IMR-90 (cell line): ENCODE measurements at regions not wholly inside any gene's neighbourhood (a gene's known extent, or its start where the extent isn't known, plus 50 kb on each side); places are given as distances from the start of the nearest gene placed in this dataset.

ENCODE experiments used
- CEBPB ChIP-seq: IDR thresholded peaks from 2 replicates; pipeline ENCODE4 v1.6.1; 2012; ENCODE audit warnings: low read depth, low read length, improper control_type of control experiment
- CHD1 ChIP-seq: IDR thresholded peaks from 2 replicates; pipeline ENCODE4 v1.6.1; 2012; ENCODE audit warnings: low read depth, low read length, improper control_type of control experiment
- ELK1 ChIP-seq: fragments of 150-350 bp; IDR thresholded peaks from 2 replicates; pipeline ENCODE4 v1.6.1; 2016; ENCODE audit warnings: low read depth, mild to moderate bottlenecking, low read length, moderate library complexity, borderline replicate concordance
- MAFK ChIP-seq: IDR thresholded peaks from 2 replicates; pipeline ENCODE4 v1.6.1; 2012; ENCODE audit warnings: low read depth, low read length, improper control_type of control experiment
- MXI1 ChIP-seq: IDR thresholded peaks from 2 replicates; pipeline ENCODE4 v1.6.1; 2012; ENCODE audit warnings: low read depth, mild to moderate bottlenecking, low read length, moderate library complexity, borderline replicate concordance
- NFE2L2 ChIP-seq: fragments of 150-350 bp; IDR thresholded peaks from 2 replicates; pipeline ENCODE4 v1.6.1; 2016; ENCODE audit warnings: low read depth, mild to moderate bottlenecking, low read length
- POLR2A ChIP-seq: IDR thresholded peaks from 2 replicates; pipeline ENCODE4 v1.6.1; 2012; ENCODE audit warnings: mild to moderate bottlenecking, low read depth, low read length
- RFX5 ChIP-seq: IDR thresholded peaks from 2 replicates; pipeline ENCODE4 v1.8.0; 2012; ENCODE audit warnings: low read depth, mild to moderate bottlenecking, low read length, moderate library complexity
- TF ChIP-seq, protein P1 (sequence below): conservative IDR thresholded peaks from 2 replicates; pipeline ENCODE4 v1.5.1; 2012; ENCODE audit warnings: mild to moderate bottlenecking, low read depth, low read length, improper control_type of control experiment
- TF ChIP-seq, protein P2 (sequence below): fragments of 150-350 bp; IDR thresholded peaks from 2 replicates; pipeline ENCODE4 v1.6.1; 2017; ENCODE audit warnings: mild to moderate bottlenecking, antibody characterized with exemption, low read length, low read depth

DNA sequence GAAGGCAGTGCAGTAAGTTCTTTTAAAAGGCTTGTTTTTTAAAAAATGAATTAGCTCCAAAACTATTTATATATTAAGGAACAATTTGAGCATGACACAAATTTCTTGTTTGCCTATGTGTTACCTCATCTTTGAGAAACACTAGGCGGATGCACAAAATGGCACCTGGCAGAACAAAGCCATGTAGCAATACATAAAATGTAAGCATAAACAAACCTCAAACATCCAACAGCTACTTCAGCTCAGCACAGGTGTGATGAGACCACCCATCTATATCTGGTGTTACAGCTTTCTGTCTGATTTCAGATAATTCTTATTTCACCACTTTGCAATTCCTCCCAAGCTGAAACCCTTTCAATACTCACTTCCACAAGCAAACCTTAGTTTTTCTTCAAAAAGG lies 221.2 kb upstream of the CNTN6 start:
- TF ChIP-seq, protein P1, sequence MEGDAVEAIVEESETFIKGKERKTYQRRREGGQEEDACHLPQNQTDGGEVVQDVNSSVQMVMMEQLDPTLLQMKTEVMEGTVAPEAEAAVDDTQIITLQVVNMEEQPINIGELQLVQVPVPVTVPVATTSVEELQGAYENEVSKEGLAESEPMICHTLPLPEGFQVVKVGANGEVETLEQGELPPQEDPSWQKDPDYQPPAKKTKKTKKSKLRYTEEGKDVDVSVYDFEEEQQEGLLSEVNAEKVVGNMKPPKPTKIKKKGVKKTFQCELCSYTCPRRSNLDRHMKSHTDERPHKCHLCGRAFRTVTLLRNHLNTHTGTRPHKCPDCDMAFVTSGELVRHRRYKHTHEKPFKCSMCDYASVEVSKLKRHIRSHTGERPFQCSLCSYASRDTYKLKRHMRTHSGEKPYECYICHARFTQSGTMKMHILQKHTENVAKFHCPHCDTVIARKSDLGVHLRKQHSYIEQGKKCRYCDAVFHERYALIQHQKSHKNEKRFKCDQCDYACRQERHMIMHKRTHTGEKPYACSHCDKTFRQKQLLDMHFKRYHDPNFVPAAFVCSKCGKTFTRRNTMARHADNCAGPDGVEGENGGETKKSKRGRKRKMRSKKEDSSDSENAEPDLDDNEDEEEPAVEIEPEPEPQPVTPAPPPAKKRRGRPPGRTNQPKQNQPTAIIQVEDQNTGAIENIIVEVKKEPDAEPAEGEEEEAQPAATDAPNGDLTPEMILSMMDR: no peak
- TF ChIP-seq, protein P2, sequence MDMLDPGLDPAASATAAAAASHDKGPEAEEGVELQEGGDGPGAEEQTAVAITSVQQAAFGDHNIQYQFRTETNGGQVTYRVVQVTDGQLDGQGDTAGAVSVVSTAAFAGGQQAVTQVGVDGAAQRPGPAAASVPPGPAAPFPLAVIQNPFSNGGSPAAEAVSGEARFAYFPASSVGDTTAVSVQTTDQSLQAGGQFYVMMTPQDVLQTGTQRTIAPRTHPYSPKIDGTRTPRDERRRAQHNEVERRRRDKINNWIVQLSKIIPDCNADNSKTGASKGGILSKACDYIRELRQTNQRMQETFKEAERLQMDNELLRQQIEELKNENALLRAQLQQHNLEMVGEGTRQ: no peak
- TF ChIP-seq ELK1: no peak
- no peak for TF ChIP-seq NFE2L2
- no peak for TF ChIP-seq CHD1
- no peak for TF ChIP-seq CEBPB
- TF ChIP-seq POLR2A: no peak
- TF ChIP-seq MAFK: no peak
- TF ChIP-seq RFX5: no peak
- TF ChIP-seq MXI1: no peak
